Stimulated activated CD4-positive, alpha-beta T cell treated with anti-CD3 and anti-CD28 coated beads, TNF-alpha, amount 100 ng/mL, for 24 hours (primary cell): ENCODE measurements at regions not wholly inside any gene's neighbourhood (a gene's known extent, or its start where the extent isn't known, plus 50 kb on each side); places are given as distances from the start of the nearest gene placed in this dataset.
"Not testable (repeated sequence)": the region's sequence is repeated elsewhere in the genome, so short reads cannot be mapped to it uniquely, and the experiment has no call there.

Experiments
- DNase-seq, 3 experiments: peaks; one replicate each; pipeline ENCODE4 v3.0.0-alpha.2; 2020; ENCODE audit warnings: low read depth in 3 of 3

DNA sequence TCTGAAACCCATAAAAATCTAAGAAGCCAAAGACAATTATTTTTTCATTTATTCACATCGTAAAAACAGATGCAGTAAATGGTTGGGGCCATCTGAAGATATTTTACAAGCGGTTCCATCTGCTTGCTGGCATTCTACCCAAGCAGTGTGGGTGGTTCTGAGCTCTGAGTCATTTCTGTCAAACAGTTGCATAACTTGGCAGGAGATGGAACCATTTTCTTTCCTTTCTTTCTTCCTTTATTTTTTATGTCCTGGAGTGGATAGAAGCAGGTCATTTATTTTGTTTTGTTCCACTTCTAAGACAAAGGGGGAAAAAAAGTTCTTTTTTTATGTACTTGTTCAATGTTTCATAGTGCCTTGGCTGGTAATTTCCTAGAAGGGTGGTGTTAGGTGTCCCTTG, 1151.9 kb upstream of the GOT2 start:
- no peak for DNase-seq

DNA sequence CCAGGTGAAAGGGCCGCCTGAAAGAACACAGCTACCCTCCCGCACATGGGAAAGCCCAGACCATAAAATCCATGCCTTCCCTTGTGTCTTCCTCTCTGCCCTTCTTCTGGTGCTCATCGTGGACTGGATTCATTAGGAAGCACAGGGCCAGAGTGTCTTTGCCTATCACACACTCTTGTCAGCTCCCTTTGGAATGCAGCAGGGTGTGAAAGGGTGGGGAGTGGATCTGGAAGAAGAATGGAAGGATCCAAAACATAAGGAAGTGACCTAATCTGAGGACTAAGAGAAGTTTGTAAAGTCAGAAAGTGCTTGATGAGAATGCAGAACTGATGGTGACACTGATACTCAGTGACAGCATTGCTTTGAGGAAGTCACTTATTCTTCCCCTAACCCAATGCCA, 1147.3 kb upstream of the GOT2 start:
- no peak for DNase-seq

DNA sequence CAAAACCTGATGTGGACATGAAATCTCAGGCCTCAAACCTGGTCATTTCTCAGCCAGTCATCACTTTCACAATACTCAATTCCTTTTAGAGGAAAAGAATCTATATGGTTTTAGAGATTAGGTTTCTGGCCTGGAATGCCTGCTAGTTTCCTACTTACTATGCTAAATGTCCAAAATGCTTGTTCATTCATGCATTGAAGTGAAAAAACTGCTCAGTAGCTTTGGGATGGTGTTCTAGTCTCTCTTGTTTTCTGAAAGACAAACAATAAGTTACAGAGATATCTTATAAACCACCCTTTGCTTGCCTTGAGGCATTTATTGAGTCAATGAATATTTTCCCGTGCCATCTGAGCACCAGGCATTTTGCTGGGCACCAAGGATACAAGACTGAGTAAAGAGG, 1146.5 kb upstream of the GOT2 start:
- DNase-seq, result no peak

DNA sequence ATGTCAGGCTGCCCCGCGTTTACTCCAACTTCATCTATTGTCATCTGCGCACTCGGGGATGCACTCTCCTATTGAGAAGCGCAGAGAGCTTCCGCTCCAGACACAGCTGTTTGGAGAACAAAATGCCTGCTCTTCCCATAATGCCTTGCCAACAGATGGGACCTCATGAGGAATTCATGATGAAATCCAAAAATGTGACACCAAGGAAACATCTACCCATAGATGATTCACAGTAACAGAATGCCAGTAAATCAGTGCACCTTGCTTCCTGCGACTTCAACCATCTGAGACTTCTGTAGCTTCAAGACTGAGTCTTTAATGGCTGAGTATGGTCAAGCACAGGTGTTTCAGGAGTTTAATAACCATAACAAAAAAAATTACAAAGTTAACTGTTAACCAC, 1144.9 kb upstream of the GOT2 start:
- DNase-seq, result no peak

DNA sequence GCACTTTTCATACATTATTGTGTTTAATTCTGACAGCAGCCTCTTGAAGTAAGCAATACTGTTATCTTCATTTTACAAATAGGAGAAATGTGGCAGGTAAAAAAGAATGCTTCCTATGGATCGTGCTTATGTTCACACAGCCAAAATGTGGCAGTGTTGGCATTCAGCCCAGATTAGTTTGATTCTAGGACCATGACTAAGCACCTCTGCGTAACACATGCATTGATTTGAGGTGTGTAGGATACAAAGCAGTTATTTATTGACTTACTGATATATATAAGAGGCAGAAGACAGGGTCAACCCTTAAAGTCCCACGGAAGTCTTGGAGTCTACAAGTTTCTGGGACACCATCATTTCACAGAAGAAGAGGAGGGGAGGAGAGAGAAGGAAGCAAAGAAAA, 1144.4 kb upstream of the GOT2 start:
- no peak for DNase-seq

DNA sequence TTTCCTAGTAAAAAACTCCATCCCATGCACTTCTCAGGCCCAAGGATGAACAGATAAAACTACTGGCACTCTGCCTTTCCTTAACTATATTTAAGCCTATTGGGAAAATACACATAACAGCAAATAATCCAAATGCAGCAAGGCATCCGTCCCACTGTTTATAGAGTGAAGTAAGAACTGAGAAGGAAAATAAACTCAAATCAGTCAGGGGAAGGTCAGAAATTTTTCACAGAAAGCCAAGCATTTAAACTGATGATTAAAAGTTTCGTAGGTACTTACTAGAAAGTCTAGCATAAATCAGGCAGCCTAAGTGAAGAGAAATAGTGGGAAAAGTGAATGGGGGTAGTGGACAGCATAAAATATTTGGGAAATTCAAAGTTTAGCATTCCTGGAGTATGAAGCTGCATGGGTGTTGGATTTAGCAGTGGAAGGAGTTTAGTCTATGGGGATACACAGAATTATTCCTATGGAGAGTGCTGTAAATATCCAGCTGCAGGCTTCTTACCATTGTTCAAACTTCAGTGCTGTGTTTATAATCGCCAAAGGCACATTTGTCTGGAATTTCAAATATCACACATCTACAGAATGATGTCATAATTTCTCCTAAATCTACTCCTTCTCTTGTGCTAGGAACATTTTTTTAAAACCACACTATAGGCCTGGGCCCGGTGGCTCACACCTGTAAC, 1131.0 kb upstream of the GOT2 start:
- DNase-seq, result no peak

DNA sequence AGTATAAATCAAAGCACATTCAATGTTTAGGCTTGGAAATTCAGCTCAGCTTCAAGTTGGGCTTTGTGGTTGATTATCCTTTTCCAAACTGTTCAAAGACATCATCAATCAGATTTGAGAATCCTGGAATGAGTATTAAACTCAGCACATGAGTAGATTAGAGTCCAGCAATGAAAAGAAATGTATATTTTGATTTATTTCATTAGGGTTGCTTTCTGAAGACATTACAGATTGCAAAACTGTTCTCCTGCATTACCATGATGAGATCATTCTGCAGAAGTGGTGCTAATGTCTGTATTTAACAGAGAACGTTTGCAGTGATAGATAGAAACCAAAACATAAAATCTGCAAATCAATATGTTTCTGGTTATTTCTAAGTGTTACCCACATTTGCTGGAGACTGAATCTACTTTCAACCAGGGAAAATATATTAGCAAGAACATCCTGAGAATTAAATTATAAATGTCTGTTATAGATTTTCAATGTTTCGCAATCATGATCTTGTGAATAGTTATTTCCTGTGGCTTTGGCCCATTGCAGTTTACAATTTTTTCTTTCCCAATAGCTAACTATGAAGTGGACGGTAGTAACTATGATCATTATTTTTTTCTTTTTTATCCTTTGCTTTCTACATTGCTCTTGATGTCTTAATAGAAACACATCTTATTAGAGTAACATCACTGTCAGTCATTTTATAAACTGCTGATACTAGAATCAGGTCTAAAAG, 1125.7 kb upstream of the GOT2 start:
- no peak for DNase-seq

DNA sequence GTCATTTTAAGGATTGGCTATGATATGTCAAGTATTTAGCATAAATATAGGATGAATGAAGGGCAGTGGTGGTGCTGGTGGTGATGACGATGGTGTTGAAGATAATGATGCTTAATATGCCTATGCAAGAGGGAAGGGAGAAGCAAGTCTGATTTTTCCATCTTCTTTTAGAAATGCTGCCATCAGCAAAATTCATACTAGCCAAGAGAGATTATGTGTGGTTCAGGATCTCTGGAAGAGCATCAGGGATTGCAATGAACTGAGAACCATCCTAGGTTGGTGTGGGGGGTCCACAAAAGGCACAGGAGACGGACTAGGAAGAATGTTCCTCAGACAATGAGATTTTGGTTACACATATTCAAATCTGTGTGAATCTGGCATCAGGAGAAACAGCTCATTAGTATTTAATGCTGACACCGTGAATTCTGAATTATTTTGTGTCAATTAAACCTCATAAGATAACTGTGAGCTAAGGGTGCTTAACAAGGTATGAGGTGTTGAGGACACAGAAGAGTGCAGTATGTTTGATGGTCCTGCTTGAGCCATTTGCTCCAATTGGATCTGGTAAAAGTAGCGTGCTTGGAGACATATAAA, 1120.8 kb upstream of the GOT2 start:
- DNase-seq, result no peak

DNA sequence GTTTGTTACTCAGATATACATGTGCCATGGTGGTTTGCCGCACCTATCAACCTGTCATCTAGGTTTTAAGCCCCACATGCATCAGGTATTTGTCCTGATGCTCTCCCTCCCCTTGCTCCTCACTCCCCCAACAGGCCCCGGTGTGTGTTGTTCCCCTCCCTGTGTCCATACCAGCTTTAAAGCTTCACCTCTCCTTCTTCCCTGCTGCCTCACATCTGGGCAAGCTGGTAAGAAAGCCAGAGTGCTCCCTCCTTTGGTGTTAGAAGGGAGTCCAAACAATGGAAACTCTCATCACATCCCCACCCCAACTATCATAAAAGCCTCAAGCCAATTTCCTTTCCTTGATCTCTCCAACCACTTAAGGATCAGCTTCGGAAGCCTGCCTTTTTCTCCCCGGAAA, 1115.6 kb upstream of the GOT2 start:
- no peak for DNase-seq

DNA sequence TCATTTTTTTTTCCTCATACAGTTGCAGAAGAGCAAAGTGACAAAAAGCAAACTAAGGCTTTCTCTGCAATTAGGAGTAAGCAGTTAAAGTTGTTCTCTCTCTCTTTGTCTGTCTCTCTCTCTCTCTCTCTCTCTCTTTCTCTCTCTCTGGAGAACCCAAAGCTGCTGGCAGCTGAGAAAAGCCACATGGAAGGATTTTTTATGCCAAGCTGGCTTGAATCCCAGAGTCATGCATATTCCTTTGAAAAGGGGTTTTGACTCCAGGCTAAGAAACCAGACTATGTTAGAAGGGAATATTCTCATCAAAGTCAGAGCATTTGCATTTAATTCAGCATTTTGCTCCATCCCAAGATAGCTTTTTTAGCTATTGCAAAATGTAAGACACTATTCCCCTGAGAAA, 1114.2 kb upstream of the GOT2 start:
- no peak for DNase-seq

DNA sequence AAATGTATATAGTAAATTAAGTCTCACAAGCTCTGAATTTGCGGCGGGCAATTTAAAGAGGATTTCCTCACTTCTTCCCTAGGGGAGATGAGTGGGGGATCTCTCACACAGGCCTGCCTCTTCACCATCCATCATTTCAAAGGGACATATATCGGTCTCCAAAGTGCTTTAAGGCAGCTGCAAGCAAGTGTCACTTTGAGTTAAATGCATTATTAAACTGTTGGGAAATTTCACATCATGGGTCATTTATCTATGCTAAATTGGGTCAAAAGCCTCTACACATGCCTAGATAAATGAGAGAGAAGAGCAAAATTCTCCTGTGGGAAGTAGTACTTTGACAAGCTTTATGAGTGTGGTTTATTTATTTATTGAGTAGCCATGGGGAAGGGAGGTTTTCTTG, 1106.1 kb upstream of the GOT2 start:
- DNase-seq, result no peak

DNA sequence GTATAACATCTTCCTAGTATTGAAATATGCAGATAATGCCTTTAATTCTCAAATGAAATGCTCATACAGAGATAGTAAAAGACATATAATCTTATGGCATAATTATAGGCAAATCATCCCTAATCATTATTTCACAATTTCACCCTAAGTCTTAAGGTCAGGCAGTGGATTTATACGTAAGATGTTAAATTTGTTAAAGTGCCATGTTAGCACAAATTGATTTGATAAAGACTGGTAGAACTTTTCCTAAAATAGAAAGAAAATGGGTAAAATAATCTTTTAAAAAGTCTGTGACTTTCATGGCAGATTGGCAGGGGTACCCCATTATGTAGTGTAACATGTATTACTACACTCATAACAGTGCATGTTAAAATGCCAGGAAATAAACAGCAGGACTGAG, 1092.7 kb upstream of the GOT2 start:
- DNase-seq, result no peak

DNA sequence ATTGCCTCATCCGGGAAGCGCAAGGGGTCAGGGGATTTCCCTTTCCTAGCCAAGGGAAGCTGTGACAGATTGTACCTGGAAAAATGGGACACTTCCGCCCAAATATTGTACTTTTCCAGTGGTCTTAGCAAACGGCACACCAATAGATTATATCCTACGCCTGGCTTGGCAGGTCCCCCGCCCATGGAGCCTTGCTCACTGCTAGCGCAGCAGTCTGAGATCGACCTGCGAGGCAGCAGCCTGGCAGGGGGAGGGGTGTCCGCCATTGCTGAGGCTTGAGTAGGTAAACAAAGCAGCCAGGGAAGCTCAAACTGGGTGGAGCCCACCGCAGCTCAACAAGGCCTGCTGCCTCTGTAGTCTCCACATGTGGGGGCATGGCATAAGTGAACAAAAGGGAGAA, 1075.4 kb upstream of the GOT2 start:
- DNase-seq, result not testable (repeated sequence)

DNA sequence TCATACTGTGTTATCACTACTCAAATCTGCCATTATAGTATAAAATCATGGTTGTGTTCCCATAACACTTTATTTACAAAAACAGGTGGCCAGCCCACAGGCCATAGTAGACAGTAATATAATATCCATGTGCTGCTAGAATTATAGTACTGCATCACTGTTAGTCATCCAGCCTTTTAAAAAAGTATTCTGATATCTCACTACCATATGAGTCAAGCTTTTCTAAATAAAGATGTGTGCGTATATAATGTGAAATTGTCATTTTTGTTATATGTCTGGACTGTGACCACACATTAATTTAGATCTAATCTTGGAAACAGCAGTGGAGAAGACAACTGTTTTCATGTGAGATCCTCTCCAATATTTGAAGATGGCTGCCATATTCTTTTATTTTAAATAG, 1049.1 kb upstream of the GOT2 start:
- DNase-seq, result no peak

DNA sequence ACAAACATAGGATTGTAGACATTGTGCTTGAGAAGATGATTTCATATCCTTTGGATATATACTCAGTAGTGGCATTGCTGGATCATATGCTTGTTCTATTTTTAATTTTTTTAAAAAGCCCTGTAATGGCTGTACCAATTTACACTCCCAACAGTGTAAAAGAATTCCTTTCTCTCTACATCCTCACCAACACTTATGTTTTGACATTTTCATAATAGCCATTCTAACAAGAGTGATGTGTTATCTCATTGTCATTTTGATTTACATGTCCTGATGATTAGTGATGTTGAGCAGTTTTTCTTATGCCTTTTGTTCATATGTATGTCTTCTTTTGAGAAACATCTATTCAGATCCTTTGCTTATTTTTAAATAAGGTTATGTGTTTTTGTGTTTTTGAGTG, 1039.2 kb upstream of the GOT2 start:
- DNase-seq, result no peak

DNA sequence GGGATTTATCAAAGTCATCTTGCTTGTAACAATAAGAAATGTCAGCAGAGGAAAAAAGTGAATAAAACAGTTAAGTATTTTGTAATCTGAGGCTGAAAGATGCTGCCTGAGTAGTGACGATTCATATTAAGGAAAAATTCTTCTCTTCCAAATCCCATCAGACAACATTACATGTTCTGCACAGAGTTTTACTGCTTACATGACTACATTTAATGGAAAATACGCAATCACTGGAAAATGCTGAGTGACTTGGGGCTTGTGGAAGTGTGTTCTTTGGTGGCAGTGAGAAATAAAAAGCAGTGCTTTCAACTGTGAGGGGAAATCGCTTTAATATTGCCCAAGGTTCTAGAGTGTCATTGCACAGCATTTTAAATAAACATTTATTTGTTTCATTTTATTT, 1025.2 kb upstream of the GOT2 start:
- no peak for DNase-seq

DNA sequence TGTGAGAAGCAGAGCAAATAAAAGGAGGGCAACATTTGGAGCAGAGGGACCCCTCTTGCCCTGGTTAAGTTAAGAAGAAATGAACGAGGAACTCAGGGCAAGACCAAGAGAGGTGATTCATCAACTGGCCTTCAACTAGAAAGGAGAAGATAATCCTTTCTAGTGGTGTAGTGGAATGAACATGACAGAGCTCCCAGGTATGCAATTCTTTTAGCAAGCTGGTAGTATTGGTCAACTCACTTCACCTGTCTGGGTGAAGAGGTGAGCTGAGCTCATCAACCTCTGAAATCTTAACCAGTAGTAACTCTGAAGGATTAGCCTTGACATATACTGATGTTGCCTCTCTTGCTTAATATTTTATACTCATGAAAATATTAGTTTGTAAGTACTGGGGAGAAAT, 1024.7 kb upstream of the GOT2 start:
- no peak for DNase-seq

DNA sequence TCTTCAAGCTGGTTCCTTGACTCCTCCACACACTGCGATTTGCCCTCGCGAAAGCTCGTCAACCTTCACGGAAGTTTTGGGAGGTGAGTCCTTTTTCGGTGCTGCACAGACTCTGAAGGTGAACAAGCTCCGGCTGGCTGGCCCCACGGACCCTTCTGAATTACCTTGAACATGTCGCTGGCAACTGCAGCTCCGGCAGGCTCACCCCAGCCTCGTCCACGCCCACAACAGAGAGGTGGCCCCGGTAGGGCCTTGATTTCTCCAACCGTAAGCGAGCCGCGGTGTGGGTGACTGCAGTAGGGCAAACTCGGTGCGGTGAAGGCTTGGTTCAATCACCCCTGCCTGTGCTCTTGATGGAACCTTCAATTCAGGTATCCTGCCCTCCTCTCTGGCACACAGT, 1020.7 kb upstream of the GOT2 start:
- DNase-seq, result no peak

DNA sequence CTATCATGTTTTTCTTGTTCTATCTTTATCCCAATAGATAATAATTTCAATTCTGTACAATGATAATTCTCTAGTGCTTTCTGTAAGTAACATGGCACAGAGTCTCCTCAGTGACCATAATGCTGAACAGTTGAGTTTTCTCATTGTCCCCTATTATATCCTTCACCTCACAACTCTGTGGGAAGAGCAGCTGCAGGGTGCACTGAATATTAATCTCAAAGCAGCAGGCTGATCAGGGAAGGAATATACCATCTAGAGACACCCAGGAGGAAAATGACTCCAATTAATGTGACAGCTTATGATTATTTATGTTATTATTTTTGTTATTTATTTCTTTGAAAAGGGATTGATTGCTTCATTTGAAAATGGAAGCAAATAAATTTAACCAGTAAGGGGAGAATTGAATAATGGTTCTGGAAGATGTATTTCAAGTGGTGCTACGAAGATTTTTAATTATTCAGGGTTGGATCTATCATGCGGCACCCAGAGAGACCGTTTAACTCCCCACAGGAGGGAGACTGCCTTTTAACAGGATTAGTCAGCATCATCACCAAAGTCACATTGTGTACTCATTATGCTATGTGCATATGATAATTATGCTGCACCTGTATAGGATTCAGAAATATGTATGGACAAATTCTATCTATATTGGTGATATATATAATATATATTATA, 1015.7 kb upstream of the GOT2 start:
- DNase-seq, result no peak

DNA sequence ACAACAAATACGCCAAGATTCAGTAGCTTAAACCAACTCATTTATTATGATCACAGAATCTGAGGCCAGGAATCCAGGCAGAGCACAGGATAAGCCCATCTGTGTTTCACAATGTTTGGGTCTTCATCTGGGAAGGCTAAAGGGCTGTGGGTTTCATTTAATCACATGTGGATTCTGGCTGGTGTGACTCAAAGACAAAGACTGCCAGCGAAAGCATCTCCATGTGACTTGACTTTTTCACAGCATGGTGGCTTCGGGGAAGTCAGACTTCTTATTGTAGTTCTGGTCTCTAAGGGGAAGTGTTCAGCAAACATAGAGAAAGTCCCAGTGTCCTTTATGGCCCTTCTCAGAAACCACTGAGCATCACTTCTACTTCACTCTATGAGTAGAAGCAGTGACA, 1014.4 kb upstream of the GOT2 start:
- no peak for DNase-seq

DNA sequence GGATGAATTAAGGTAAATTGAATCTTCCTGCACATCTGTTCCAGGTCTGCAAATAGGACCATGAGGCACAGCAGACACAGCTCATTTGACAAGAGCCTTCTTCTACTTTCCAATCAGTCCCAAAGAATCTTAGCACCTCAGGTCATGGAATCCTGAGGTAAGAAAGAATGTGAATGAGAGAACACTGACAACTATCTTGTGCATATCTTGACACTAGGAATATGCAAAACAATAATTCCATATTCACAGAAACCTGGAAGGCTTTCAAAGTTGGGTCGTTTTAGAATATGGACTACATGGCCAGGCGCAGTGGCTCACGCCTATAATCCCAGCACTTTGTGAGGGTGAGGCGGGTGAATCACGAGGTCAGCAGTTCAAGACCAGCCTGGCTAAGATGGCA, 1009.4 kb upstream of the GOT2 start:
- no peak for DNase-seq

DNA sequence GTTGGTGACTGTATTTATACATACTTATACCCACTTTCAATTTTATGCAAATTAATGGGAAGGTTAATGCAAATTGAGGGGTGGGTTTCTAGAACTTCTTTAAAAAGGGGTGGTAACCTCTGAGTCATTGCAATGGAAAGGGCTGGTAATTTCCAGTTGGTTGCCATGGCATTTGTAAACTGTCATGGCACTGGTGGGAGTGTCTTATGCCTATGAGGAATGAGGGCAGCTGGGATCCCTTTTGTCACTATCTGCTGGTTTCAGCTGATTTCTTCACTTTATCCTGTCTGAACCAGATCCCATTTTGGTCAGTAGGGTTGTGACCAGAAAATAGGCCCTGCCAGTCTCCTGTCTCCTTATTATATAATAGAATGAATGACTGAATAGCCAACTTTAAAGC, 1006.7 kb upstream of the GOT2 start:
- DNase-seq, result no peak

DNA sequence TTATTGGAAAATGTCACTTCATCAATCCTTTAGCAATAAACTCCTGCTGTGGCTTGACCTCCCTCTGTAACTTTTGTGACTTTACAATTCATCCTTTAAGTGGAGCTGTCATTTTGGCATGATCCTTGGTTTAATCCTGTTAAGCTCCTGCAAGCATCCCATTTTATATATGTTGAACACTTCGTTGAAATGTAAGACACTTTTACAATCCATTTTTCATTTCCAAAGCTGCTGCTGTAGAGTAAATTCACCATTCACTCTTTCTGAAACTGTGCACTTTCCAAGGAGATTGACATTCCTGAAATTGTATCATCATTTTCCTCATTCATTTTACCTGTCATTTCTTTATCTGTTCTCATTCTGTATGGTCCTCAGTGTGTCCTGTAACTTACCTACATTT, 1003.2 kb upstream of the GOT2 start:
- DNase-seq, result no peak
